SK-N-SH (cell line): ENCODE measurements at regions not wholly inside any gene's neighbourhood (a gene's known extent, or its start where the extent isn't known, plus 50 kb on each side); places are given as distances from the start of the nearest gene placed in this dataset.

Experiments
- CTCF ChIA-PET: fragments of 300-600, 350-600 bp; formaldehyde crosslinking; extraction: SDS; loops from one replicate; lab custom pipeline; 2021; lab: Yijun Ruan, JAX
- POLR2A ChIA-PET: fragments of 350-600 bp; sonication (Branson Sonifier 250); formaldehyde crosslinking; extraction: SDS; loops from one replicate; lab custom pipeline; 2020; ENCODE audit warnings: antibody characterized with exemption, inconsistent platforms; lab: Yijun Ruan, JAX
- DNase-seq: peaks from one replicate; pipeline ENCODE4 v3.0.0; 2012
- H2AFZ ChIP-seq: fragments of 200-600 bp; sonication (generic); 2 replicates; pipeline ENCODE4 v1.8.1; 2016; ENCODE audit warnings: antibody characterized with exemption, mild to moderate bottlenecking, low read depth
- H3F3A ChIP-seq: fragments of 200-600 bp; sonication (generic); replicated peaks from 2 replicates; pipeline ENCODE3; 2016; ENCODE audit warnings: antibody characterized with exemption, mild to moderate bottlenecking; ENCODE audit not compliant: insufficient read depth
- H3K27ac ChIP-seq, 2 experiments: fragments of 200-500 bp in 1 of 2; fragments of 200-600 bp in 1 of 2; sonication (Bioruptor generic) in 1 of 2; sonication (generic), shearing (Covaris generic) in 1 of 2; 2 replicates each; pipeline versions ENCODE4 v1.5.1 to v1.6.1; 2014 to 2016; ENCODE audit warnings: low read depth in 2 of 2, inconsistent platforms in 1 of 2, low read length in 1 of 2, mild to moderate bottlenecking in 1 of 2, mixed read lengths in 1 of 2
- H3K27me3 ChIP-seq: fragments of 200-600 bp; sonication (generic), shearing (Covaris generic); 2 replicates; pipeline ENCODE4 v1.6.1; 2016; ENCODE audit warnings: mixed run types; ENCODE audit not compliant: insufficient read depth
- H3K36me3 ChIP-seq, 2 experiments: fragments of 200-500 bp in 1 of 2; fragments of 200-600 bp in 1 of 2; sonication (Bioruptor generic) in 1 of 2; sonication (generic) in 1 of 2; replicated peaks in 1 of 2; 2 replicates each; pipeline versions ENCODE3 to v1.5.1; 2014 to 2016; ENCODE audit warnings: low read length in 1 of 2, mild to moderate bottlenecking in 1 of 2; ENCODE audit not compliant: insufficient read depth in 2 of 2, control insufficient read depth in 1 of 2
- H3K4me1 ChIP-seq, 2 experiments: fragments of 200-500 bp in 1 of 2; fragments of 200-600 bp in 1 of 2; sonication (Bioruptor generic) in 1 of 2; sonication (generic), shearing (Covaris generic) in 1 of 2; 2 replicates each; pipeline versions ENCODE4 v1.5.1 to v1.6.1; 2014 to 2016; ENCODE audit warnings: low read depth in 1 of 2, low read length in 1 of 2, mixed run types in 1 of 2; ENCODE audit not compliant: insufficient read depth in 2 of 2, control insufficient read depth in 1 of 2
- H3K4me2 ChIP-seq: fragments of 200-600 bp; sonication (generic), shearing (Covaris generic); 2 replicates; pipeline ENCODE4 v1.6.1; 2017; ENCODE audit warnings: mixed run types
- H3K4me3 ChIP-seq, 2 experiments: fragments of 200-500 bp in 1 of 2; fragments of 200-600 bp in 1 of 2; sonication (Bioruptor generic) in 1 of 2; sonication (generic), shearing (Covaris generic) in 1 of 2; 2 replicates each; pipeline versions ENCODE4 v1.5.1 to v1.8.1; 2014 to 2016; ENCODE audit warnings: low read depth in 2 of 2, inconsistent platforms in 1 of 2, low read length in 1 of 2, mild to moderate bottlenecking in 1 of 2, mixed read lengths in 1 of 2, moderate library complexity in 1 of 2
- H3K79me2 ChIP-seq: fragments of 200-600 bp; sonication (generic); 2 replicates; pipeline ENCODE4 v1.8.1; 2017; ENCODE audit warnings: mild to moderate bottlenecking; ENCODE audit not compliant: insufficient read depth
- H3K9ac ChIP-seq: fragments of 200-600 bp; sonication (generic); 2 replicates; pipeline ENCODE4 v1.6.1; 2017; ENCODE audit warnings: mixed run types
- H3K9me2 ChIP-seq: fragments of 200-600 bp; sonication (generic); 2 replicates; pipeline ENCODE4 v1.6.1; 2017; ENCODE audit warnings: mixed run types
- H3K9me3 ChIP-seq: fragments of 200-600 bp; sonication (generic); 2 replicates; pipeline ENCODE4 v1.6.1; 2017; ENCODE audit warnings: mixed run types, mild to moderate bottlenecking, moderate library complexity
- H4K20me1 ChIP-seq: fragments of 200-600 bp; sonication (generic); 2 replicates; pipeline ENCODE4 v1.6.1; 2017; ENCODE audit warnings: mild to moderate bottlenecking, mixed run types; ENCODE audit not compliant: insufficient read depth
- CHD2 ChIP-seq: fragments of 150-350 bp; IDR thresholded peaks from 2 replicates; pipeline ENCODE4 v1.6.1; 2018; ENCODE audit warnings: low read length; ENCODE audit not compliant: partially characterized antibody
- ELF1 ChIP-seq: IDR thresholded peaks from 2 replicates; pipeline ENCODE4 v1.4.0; 2012
- FOSL2 ChIP-seq: IDR thresholded peaks from 2 replicates; pipeline ENCODE4 v1.4.0; 2012; ENCODE audit warnings: low read depth, mild to moderate bottlenecking, moderate library complexity, borderline replicate concordance
- FOXM1 ChIP-seq: IDR thresholded peaks from 2 replicates; pipeline ENCODE4 v1.4.0; 2012; ENCODE audit warnings: low read depth, mild to moderate bottlenecking
- MEF2A ChIP-seq: IDR thresholded peaks from 2 replicates; pipeline ENCODE4 v1.4.0; 2012; ENCODE audit warnings: low read depth, borderline replicate concordance
- MXI1 ChIP-seq: IDR thresholded peaks from 2 replicates; pipeline ENCODE4 v1.6.1; 2012; ENCODE audit warnings: mild to moderate bottlenecking, low read depth, low read length, improper control_type of control experiment
- NFIC ChIP-seq: IDR thresholded peaks from 2 replicates; pipeline ENCODE4 v1.4.0; 2012; ENCODE audit warnings: borderline replicate concordance
- NRF1 ChIP-seq: IDR thresholded peaks from 2 replicates; pipeline ENCODE4 v1.6.1; 2012; ENCODE audit warnings: low read depth, mild to moderate bottlenecking, low read length
- POLR2AphosphoS5 ChIP-seq: IDR thresholded peaks from 2 replicates; pipeline ENCODE4 v1.6.1; 2012; ENCODE audit warnings: low read depth, low read length
- RAD21 ChIP-seq: IDR thresholded peaks from 2 replicates; pipeline ENCODE4 v1.6.1; 2012; ENCODE audit warnings: mild to moderate bottlenecking, low read length
- RCOR1 ChIP-seq: fragments of 150-350 bp; IDR thresholded peaks from 2 replicates; pipeline ENCODE4 v1.6.1; 2017; ENCODE audit warnings: antibody characterized with exemption, low read length
- RFX5 ChIP-seq: IDR thresholded peaks from 2 replicates; pipeline ENCODE4 v1.6.1; 2012; ENCODE audit warnings: mild to moderate bottlenecking, improper control_type of control experiment, low read length
- RXRA ChIP-seq: IDR thresholded peaks from 2 replicates; pipeline ENCODE4 v1.4.0; 2012; ENCODE audit warnings: low read depth, mild to moderate bottlenecking, borderline replicate concordance
- SIN3A ChIP-seq: IDR thresholded peaks from 2 replicates; pipeline ENCODE4 v1.6.1; 2012; ENCODE audit warnings: low read depth, mild to moderate bottlenecking, low read length, moderate library complexity, borderline replicate concordance
- SMC3 ChIP-seq: IDR thresholded peaks from 2 replicates; pipeline ENCODE4 v1.6.1; 2012; ENCODE audit warnings: low read depth, low read length, improper control_type of control experiment
- TAF1 ChIP-seq: IDR thresholded peaks from 2 replicates; pipeline ENCODE4 v1.6.1; 2012; ENCODE audit warnings: low read depth, mild to moderate bottlenecking, low read length, moderate library complexity, borderline replicate concordance
- TEAD4 ChIP-seq: IDR thresholded peaks from 2 replicates; pipeline ENCODE4 v1.4.0; 2012; ENCODE audit warnings: mild to moderate bottlenecking, borderline replicate concordance; ENCODE audit not compliant: insufficient read depth
- YY1 ChIP-seq: IDR thresholded peaks from 2 replicates; pipeline ENCODE4 v1.4.0; 2012; ENCODE audit warnings: low read depth, mild to moderate bottlenecking
- WGBS: methylation state at CpG from one replicate; pipeline ENCODE4 v1.1.6; 2017; ENCODE audit warnings: low lambda C conversion rate; 5-methylcytosine and 5-hydroxymethylcytosine counted together
- TF ChIP-seq, protein P1 (sequence below): IDR thresholded peaks from 2 replicates; pipeline ENCODE4 v1.6.1; 2012; ENCODE audit warnings: mild to moderate bottlenecking, low read depth, low read length, moderate library complexity
- TF ChIP-seq, protein P2 (sequence below): IDR thresholded peaks from 2 replicates; pipeline ENCODE4 v1.4.0; 2012; ENCODE audit warnings: low read depth
- TF ChIP-seq, protein P3 (sequence below): fragments of 150-350 bp; IDR thresholded peaks from 2 replicates; pipeline ENCODE4 v1.6.1; 2017; ENCODE audit warnings: antibody characterized with exemption, low read length, low read depth, borderline replicate concordance
- TF ChIP-seq, protein P4 (sequence below): IDR thresholded peaks from 2 replicates; pipeline ENCODE4; 2012
- TF ChIP-seq, protein P5 (sequence below): fragments of 200-600 bp; sonication (generic); IDR thresholded peaks from 2 replicates; pipeline ENCODE4 v1.6.1; 2017; ENCODE audit warnings: antibody characterized with exemption, mild to moderate bottlenecking, moderate library complexity
- TF ChIP-seq, protein P6 (sequence below): IDR thresholded peaks from 2 replicates; pipeline ENCODE4 v1.4.0; 2012; ENCODE audit warnings: low read depth, borderline replicate concordance

DNA sequence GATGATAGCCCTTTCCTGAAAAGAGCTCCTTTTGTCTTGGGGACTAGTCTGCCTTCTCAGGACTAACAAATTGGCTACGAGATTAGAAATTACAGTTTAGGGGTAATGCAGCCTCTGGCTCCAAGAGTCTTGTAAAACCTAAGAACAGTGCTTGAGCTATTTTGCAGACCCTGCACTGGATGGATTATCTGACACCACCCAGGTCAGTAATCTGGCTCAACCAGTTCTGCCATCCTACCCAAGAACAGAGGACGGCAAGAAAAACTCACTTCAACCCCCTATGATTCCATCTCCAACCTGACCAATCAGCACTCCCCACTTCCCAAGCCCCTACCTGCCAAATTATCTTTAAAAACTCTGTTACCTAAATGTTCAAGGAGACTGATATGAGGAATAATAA lies 225.1 kb downstream of the FAM47A start (continued):
- TF ChIP-seq, protein P1, sequence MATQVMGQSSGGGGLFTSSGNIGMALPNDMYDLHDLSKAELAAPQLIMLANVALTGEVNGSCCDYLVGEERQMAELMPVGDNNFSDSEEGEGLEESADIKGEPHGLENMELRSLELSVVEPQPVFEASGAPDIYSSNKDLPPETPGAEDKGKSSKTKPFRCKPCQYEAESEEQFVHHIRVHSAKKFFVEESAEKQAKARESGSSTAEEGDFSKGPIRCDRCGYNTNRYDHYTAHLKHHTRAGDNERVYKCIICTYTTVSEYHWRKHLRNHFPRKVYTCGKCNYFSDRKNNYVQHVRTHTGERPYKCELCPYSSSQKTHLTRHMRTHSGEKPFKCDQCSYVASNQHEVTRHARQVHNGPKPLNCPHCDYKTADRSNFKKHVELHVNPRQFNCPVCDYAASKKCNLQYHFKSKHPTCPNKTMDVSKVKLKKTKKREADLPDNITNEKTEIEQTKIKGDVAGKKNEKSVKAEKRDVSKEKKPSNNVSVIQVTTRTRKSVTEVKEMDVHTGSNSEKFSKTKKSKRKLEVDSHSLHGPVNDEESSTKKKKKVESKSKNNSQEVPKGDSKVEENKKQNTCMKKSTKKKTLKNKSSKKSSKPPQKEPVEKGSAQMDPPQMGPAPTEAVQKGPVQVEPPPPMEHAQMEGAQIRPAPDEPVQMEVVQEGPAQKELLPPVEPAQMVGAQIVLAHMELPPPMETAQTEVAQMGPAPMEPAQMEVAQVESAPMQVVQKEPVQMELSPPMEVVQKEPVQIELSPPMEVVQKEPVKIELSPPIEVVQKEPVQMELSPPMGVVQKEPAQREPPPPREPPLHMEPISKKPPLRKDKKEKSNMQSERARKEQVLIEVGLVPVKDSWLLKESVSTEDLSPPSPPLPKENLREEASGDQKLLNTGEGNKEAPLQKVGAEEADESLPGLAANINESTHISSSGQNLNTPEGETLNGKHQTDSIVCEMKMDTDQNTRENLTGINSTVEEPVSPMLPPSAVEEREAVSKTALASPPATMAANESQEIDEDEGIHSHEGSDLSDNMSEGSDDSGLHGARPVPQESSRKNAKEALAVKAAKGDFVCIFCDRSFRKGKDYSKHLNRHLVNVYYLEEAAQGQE: no peak
- TF ChIP-seq NFIC: no peak
- no peak for TF ChIP-seq SIN3A
- no peak for TF ChIP-seq RFX5
- no peak for TF ChIP-seq ELF1
- TF ChIP-seq POLR2AphosphoS5: no peak
- no peak for TF ChIP-seq FOSL2
- TF ChIP-seq RXRA: no peak
- TF ChIP-seq MEF2A: no peak
- TF ChIP-seq, protein P2, sequence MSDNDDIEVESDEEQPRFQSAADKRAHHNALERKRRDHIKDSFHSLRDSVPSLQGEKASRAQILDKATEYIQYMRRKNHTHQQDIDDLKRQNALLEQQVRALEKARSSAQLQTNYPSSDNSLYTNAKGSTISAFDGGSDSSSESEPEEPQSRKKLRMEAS: no peak
- no peak for TF ChIP-seq SMC3
- TF ChIP-seq, all 33 proteins: peak for 0

DNA sequence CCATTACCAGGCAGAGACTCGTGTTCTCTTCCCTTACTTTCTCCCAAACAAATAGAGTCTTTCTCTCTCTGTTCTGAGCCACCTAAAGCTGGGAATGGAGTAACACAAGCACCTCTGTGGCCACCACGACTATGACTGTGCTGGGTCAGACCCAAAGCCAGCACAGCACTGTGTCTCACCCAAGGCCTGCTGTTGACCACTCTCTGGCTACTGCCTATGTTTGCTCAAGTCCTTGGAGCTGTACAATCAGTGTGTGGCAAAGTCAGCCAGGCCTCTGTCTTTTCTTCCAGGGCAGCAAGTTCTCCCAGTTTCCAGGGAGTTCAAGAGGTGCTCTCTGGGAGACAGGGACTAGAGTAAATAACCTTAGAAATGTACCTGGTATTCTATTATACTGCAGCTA lies 239.4 kb downstream of the FAM47A start:
- H3K27me3 ChIP-seq: no peaks in the 10 kb centered on the region
- H3K36me3 ChIP-seq: no peaks in the 10 kb centered on the region
- TF ChIP-seq ELF1 (no peak), NFIC (no peak), YY1 (no peak), NRF1 (no peak), CHD2 (no peak), SIN3A (no peak), RCOR1 (no peak), TAF1 (no peak), MXI1 (no peak), RFX5 (no peak), FOSL2 (no peak), RAD21 (no peak), TEAD4 (no peak), FOXM1 (no peak)
- TF ChIP-seq, protein P3, sequence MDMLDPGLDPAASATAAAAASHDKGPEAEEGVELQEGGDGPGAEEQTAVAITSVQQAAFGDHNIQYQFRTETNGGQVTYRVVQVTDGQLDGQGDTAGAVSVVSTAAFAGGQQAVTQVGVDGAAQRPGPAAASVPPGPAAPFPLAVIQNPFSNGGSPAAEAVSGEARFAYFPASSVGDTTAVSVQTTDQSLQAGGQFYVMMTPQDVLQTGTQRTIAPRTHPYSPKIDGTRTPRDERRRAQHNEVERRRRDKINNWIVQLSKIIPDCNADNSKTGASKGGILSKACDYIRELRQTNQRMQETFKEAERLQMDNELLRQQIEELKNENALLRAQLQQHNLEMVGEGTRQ: no peak
- TF ChIP-seq, protein P4, sequence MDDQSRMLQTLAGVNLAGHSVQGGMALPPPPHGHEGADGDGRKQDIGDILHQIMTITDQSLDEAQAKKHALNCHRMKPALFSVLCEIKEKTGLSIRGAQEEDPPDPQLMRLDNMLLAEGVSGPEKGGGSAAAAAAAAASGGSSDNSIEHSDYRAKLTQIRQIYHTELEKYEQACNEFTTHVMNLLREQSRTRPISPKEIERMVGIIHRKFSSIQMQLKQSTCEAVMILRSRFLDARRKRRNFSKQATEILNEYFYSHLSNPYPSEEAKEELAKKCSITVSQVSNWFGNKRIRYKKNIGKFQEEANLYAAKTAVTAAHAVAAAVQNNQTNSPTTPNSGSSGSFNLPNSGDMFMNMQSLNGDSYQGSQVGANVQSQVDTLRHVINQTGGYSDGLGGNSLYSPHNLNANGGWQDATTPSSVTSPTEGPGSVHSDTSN: no peak
- TF ChIP-seq, protein P2: no peak
- TF ChIP-seq, protein P5, sequence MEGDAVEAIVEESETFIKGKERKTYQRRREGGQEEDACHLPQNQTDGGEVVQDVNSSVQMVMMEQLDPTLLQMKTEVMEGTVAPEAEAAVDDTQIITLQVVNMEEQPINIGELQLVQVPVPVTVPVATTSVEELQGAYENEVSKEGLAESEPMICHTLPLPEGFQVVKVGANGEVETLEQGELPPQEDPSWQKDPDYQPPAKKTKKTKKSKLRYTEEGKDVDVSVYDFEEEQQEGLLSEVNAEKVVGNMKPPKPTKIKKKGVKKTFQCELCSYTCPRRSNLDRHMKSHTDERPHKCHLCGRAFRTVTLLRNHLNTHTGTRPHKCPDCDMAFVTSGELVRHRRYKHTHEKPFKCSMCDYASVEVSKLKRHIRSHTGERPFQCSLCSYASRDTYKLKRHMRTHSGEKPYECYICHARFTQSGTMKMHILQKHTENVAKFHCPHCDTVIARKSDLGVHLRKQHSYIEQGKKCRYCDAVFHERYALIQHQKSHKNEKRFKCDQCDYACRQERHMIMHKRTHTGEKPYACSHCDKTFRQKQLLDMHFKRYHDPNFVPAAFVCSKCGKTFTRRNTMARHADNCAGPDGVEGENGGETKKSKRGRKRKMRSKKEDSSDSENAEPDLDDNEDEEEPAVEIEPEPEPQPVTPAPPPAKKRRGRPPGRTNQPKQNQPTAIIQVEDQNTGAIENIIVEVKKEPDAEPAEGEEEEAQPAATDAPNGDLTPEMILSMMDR: no peak
- TF ChIP-seq, protein P6, sequence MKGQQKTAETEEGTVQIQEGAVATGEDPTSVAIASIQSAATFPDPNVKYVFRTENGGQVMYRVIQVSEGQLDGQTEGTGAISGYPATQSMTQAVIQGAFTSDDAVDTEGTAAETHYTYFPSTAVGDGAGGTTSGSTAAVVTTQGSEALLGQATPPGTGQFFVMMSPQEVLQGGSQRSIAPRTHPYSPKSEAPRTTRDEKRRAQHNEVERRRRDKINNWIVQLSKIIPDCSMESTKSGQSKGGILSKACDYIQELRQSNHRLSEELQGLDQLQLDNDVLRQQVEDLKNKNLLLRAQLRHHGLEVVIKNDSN: no peak
- POLR2A ChIA-PET: no interaction called here
- H3K9me2 ChIP-seq: no peaks in the 10 kb centered on the region
- no peaks in the 10 kb centered on the region for H3K4me1 ChIP-seq
- H3F3A ChIP-seq: no peaks in the 10 kb centered on the region
- no peaks in the 10 kb centered on the region for H3K9me3 ChIP-seq
- no peaks in the 10 kb centered on the region for H4K20me1 ChIP-seq
- H2AFZ ChIP-seq: no peak overlapping the region
- no peak overlapping the region for H3K9ac ChIP-seq
- no peaks in the 10 kb centered on the region for H3K79me2 ChIP-seq
- H3K27ac ChIP-seq: no peak overlapping the region
- WGBS: 0% methylated on average over 2 of the region's 2 CpGs
- CTCF ChIA-PET: no interaction called here
- no peak for DNase-seq
- H3K4me2 ChIP-seq: no peak overlapping the region
- no peak overlapping the region for H3K4me3 ChIP-seq
